Activated T-cell treated with anti-CD3 and anti-CD28 coated beads, Interleukin-2, amount 50 U/mL, for 4 hours (primary cell): ENCODE measurements at regions not wholly inside any gene's neighbourhood (a gene's known extent, or its start where the extent isn't known, plus 50 kb on each side); places are given as distances from the start of the nearest gene placed in this dataset.
"Not testable (repeated sequence)": the region's sequence is repeated elsewhere in the genome, so short reads cannot be mapped to it uniquely, and the experiment has no call there.

Experiments used
- ATAC-seq, 2 donors: fragments of 200-7000 bp; cut with Tn5 transposase; one replicate each; pipeline ENCODE4 v1.10.0; 2021
- DNase-seq: peaks from one replicate; pipeline ENCODE4 v3.0.0-alpha.2; 2020
- H3K27me3 Mint-ChIP-seq: one replicate; pipeline ENCODE4 v1.8.0; 2021; ENCODE audit warnings: low read depth, mixed read lengths
- H3K36me3 Mint-ChIP-seq: one replicate; pipeline ENCODE4 v1.8.0; 2022; ENCODE audit warnings: mixed read lengths; ENCODE audit not compliant: insufficient read depth
- H3K4me1 Mint-ChIP-seq: one replicate; pipeline ENCODE4 v1.8.0; 2021; ENCODE audit warnings: low read depth, mixed read lengths
- H3K4me3 Mint-ChIP-seq: one replicate; pipeline ENCODE4 v1.8.0; 2021; ENCODE audit warnings: mild to moderate bottlenecking, moderate library complexity, mixed read lengths
- H3K9me3 Mint-ChIP-seq: one replicate; pipeline ENCODE4 v1.8.0; 2021; ENCODE audit warnings: mixed read lengths

DNA sequence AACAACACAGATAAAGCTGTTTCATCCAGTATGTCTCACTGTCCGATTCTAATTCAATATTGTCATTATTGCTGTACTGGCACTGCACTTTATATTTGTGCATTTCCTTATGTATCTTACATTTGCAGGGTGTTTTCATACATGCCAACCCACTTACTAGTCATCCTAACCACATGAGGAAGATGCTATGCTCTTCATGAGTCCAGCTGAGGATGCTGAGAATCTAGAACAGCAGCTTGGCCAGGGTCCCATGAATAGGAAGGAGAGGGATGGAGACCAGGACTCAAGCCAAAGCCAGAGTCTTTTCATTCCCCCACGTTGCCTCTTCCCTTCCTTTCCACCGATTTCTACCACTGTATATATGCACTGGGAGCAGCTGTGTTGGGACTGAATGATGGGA lies 292.8 kb upstream of the KLF4 start:
- H3K27me3 Mint-ChIP-seq = no peaks in the 10 kb centered on the region
- no peak overlapping the region for H3K4me3 Mint-ChIP-seq
- no peaks in the 10 kb centered on the region for H3K9me3 Mint-ChIP-seq
- no peak for ATAC-seq
- H3K36me3 Mint-ChIP-seq = no peaks in the 10 kb centered on the region
- no peak for DNase-seq
- H3K4me1 Mint-ChIP-seq = no peaks in the 10 kb centered on the region

DNA sequence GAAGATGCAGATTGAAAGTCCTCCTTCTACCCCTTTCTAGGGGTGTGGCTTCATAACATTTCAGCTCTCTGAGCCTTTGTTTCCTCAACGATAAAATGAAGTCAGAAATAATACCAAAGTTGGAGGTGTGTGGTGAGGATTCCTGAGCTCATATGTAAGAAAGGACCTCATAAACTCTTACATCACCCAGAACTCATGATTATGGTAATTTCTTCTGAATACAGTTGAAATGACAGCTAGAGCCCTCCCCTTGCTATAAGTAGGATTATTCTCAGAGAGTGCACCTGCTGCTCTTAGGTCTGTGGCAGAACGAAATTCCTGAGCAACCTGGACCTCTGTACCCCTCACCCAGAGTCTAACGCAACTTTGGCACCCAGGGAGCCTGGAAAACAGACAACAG lies 291.4 kb upstream of the KLF4 start:
- no peak overlapping the region for H3K4me3 Mint-ChIP-seq
- H3K27me3 Mint-ChIP-seq = no peaks in the 10 kb centered on the region
- no peaks in the 10 kb centered on the region for H3K9me3 Mint-ChIP-seq
- DNase-seq = no peak
- H3K36me3 Mint-ChIP-seq = no peaks in the 10 kb centered on the region
- ATAC-seq = no peak
- H3K4me1 Mint-ChIP-seq = no peaks in the 10 kb centered on the region

DNA sequence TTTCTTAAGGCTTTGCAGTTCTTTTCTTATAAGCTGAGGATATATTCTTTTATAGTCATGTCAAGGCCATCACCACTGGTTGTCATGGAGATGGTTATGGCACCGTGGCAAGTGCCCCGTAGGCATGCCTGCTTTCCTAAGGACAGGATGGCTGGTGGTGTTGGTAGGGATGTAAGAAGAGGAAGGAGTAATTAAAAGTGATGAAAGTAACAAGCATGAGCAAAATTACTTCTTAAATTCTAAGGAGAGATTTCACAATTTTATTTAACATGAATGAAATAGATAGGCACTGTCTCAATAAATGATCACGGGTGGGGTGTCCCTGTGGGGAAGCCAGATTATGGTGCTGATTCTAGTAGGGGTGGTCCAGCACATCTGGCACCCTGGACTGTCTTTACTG lies 290.2 kb upstream of the KLF4 start:
- Mint-ChIP-seq H3K36me3 (no peaks in the 10 kb centered on the region), H3K4me1 (no peaks in the 10 kb centered on the region), H3K27me3 (no peaks in the 10 kb centered on the region), H3K9me3 (no peaks in the 10 kb centered on the region), H3K4me3 (no peak overlapping the region)
- DNase-seq (no peak), ATAC-seq (no peak)

DNA sequence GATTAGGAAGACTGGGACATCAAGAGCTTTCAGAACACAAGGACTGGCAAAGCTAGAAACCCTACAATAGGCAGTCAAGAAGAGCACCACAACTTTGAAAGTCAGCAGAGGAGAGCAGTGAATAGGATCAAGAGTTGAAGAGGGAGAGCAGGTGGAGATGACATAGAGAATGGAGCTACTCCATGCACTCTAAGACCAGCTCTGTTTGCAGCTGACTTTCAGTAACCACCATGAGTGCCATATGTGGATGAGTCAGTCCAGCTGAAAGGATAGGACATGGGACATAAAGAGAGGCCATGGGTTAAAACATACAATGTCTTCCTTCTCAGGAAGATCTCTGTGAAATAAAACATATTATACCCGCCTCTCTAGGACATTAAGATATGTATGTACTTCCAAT lies 289.1 kb upstream of the KLF4 start:
- no peak for DNase-seq
- no peak for ATAC-seq
- Mint-ChIP-seq H3K4me3 (no peak overlapping the region), H3K9me3 (no peaks in the 10 kb centered on the region), H3K4me1 (no peaks in the 10 kb centered on the region), H3K27me3 (no peaks in the 10 kb centered on the region), H3K36me3 (no peaks in the 10 kb centered on the region)

- not testable (repeated sequence) for H3K9me3 Mint-ChIP-seq, H3K27me3 Mint-ChIP-seq, H3K4me1 Mint-ChIP-seq, H3K36me3 Mint-ChIP-seq, H3K4me3 Mint-ChIP-seq, DNase-seq, ATAC-seq
Observed at GRCh38 chr9:107774099-107774498, 284.5 kb upstream of the KLF4 start.

GRCh38 chr9:107772988-107773387 lies 283.4 kb upstream of the KLF4 start:
- H3K4me3 Mint-ChIP-seq = no peak overlapping the region
- H3K27me3 Mint-ChIP-seq = no peaks in the 10 kb centered on the region
- DNase-seq = no peak
- no peaks in the 10 kb centered on the region for H3K36me3 Mint-ChIP-seq
- H3K4me1 Mint-ChIP-seq = no peaks in the 10 kb centered on the region
- no peaks in the 10 kb centered on the region for H3K9me3 Mint-ChIP-seq
- ATAC-seq = no peak

DNA sequence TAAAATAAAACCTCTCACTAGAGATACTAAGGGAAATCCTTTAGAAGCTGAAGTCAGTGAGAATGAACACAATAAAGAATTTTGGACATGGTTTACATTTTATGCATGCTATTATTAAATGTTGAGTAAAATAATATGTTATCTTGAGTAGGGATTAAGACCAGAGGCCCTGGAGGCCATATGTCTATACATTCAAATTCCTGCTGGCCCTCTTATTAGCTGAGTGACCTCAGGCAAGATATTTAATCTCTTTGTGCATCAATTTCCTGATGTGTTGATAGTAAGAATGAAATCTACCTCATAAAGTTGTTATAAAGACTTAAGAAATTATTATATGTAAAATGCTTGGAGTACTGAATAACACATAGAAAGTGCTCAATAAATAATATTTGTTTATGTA lies 281.1 kb upstream of the KLF4 start:
- no peak overlapping the region for H3K4me3 Mint-ChIP-seq
- no peak for ATAC-seq
- H3K27me3 Mint-ChIP-seq = no peaks in the 10 kb centered on the region
- H3K36me3 Mint-ChIP-seq = no peaks in the 10 kb centered on the region
- H3K9me3 Mint-ChIP-seq = no peaks in the 10 kb centered on the region
- H3K4me1 Mint-ChIP-seq = no peaks in the 10 kb centered on the region
- no peak for DNase-seq

GRCh38 chr9:107768224-107768623 lies 278.7 kb upstream of the KLF4 start:
- H3K9me3 Mint-ChIP-seq = peaks cover 6% of the 10 kb centered on the region
- no peaks in the 10 kb centered on the region for H3K36me3 Mint-ChIP-seq
- no peak for ATAC-seq
- no peaks in the 10 kb centered on the region for H3K4me1 Mint-ChIP-seq
- H3K27me3 Mint-ChIP-seq = no peaks in the 10 kb centered on the region
- H3K4me3 Mint-ChIP-seq = no peak overlapping the region
- no peak for DNase-seq

GRCh38 chr9:107767711-107768110 lies 278.1 kb upstream of the KLF4 start:
- no peaks in the 10 kb centered on the region for H3K27me3 Mint-ChIP-seq
- no peak for ATAC-seq
- H3K36me3 Mint-ChIP-seq = no peaks in the 10 kb centered on the region
- no peak overlapping the region for H3K4me3 Mint-ChIP-seq
- no peaks in the 10 kb centered on the region for H3K4me1 Mint-ChIP-seq
- no peak for DNase-seq
- H3K9me3 Mint-ChIP-seq = peaks cover 6% of the 10 kb centered on the region

GRCh38 chr9:107763469-107763868 lies 273.9 kb upstream of the KLF4 start:
- not testable (repeated sequence) for H3K27me3 Mint-ChIP-seq, ATAC-seq, H3K4me1 Mint-ChIP-seq, H3K4me3 Mint-ChIP-seq, H3K36me3 Mint-ChIP-seq, DNase-seq, H3K9me3 Mint-ChIP-seq

DNA sequence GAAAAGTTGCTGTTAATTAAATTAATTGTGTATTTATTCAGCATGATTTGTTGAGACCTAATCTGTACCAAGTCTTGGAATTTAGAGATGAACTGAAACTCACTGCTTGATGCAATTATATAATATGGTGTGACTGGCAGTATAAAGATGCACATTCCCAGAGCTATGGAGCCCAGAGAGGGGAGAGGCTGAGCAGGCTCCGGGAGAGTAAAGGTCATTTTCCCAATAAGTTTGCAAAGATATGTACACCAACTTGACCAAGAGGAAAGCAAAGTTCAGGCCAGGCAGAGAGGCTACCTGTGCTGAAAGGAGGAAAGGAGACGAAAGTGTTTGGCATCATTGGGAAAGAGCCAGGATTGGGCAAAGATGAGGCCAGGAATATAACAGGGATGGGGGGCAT lies 271.7 kb upstream of the KLF4 start:
- ATAC-seq = no peak
- Mint-ChIP-seq H3K4me3 (no peak overlapping the region), H3K4me1 (no peaks in the 10 kb centered on the region), H3K9me3 (peaks cover 6% of the 10 kb centered on the region), H3K36me3 (no peaks in the 10 kb centered on the region), H3K27me3 (peaks cover 1% of the 10 kb centered on the region)
- no peak for DNase-seq

GRCh38 chr9:107760469-107761242 lies 271.1 kb upstream of the KLF4 start:
- peaks cover 1% of the 10 kb centered on the region for H3K27me3 Mint-ChIP-seq
- H3K36me3 Mint-ChIP-seq = no peaks in the 10 kb centered on the region
- H3K4me3 Mint-ChIP-seq = no peak overlapping the region
- DNase-seq = no peak
- no peaks in the 10 kb centered on the region for H3K4me1 Mint-ChIP-seq
- no peak for ATAC-seq
- H3K9me3 Mint-ChIP-seq = peaks cover 6% of the 10 kb centered on the region

GRCh38 chr9:107759823-107760166 lies 270.2 kb upstream of the KLF4 start:
- ATAC-seq (no peak), DNase-seq (no peak)
- H3K27me3 Mint-ChIP-seq = peaks cover 1% of the 10 kb centered on the region
- no peaks in the 10 kb centered on the region for H3K4me1 Mint-ChIP-seq
- no peaks in the 10 kb centered on the region for H3K36me3 Mint-ChIP-seq
- H3K9me3 Mint-ChIP-seq = peaks cover 6% of the 10 kb centered on the region
- no peak overlapping the region for H3K4me3 Mint-ChIP-seq

- no peaks in the 10 kb centered on the region for H3K4me1 Mint-ChIP-seq
- peaks cover 1% of the 10 kb centered on the region for H3K27me3 Mint-ChIP-seq
- H3K4me3 Mint-ChIP-seq = no peak overlapping the region
- ATAC-seq = no peak
- H3K36me3 Mint-ChIP-seq = no peaks in the 10 kb centered on the region
- H3K9me3 Mint-ChIP-seq = peaks cover 6% of the 10 kb centered on the region
- no peak for DNase-seq
Observed at GRCh38 chr9:107759009-107759822, 269.6 kb upstream of the KLF4 start.

- no peaks in the 10 kb centered on the region for H3K9me3 Mint-ChIP-seq
Observed at GRCh38 chr9:107756091-107756490, 266.5 kb upstream of the KLF4 start.

More at GRCh38 chr9:107756091-107756490, 266.5 kb upstream of the KLF4 start:
- DNase-seq (no peak), ATAC-seq (no peak)
- Mint-ChIP-seq H3K27me3 (peaks cover 1% of the 10 kb centered on the region), H3K36me3 (no peaks in the 10 kb centered on the region), H3K4me3 (no peak overlapping the region), H3K4me1 (no peaks in the 10 kb centered on the region)
